ENCODE measurements at regions not wholly inside any gene's neighbourhood (a gene's known extent, or its start where the extent isn't known, plus 50 kb on each side); places are given as distances from the start of the nearest gene placed in this dataset.

DNA sequence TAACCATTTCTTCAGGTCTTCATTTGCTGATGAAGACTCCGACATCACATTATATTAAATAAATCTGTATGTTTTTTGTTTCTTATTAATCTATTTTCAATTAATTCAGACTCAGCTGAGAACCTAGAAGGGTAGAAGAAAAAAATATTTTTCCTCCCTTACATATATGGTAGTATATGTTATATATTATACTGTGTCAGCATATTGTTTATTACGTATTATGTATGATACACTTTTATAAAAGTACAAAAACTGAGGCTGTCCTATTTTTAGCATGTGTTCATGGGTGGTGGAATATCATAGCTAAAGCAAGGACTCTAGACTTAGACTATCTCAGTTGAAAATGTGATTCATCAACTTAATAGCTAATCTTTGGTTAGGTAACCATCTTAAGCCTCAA, 149.3 kb downstream of the CENPC start:
- ChIA-PET CTCF (no interaction called here), POLR2A (no interaction called here)
- intact Hi-C loops (cut with micrococcal nuclease; ENCODE audit: unreplicated experiment) = no loop called here
- ATAC-seq = no peak
- in situ Hi-C loops (cut with HindIII; ENCODE audit: low pct_unique_long_range_greater_than_20kb, low sequenced_read_pairs) = no loop called here
- no TSS peak for BruUV-seq (replicated peaks)
- no peaks in the 10 kb centered on the region for H3K4me1 ChIP-seq (ENCODE audit: control insufficient read depth, insufficient read depth, low read length)
- no peaks in the 10 kb centered on the region for H3K27me3 ChIP-seq (ENCODE audit: control insufficient read depth, insufficient read depth, low read length)
- TF ChIP-seq, protein P1, sequence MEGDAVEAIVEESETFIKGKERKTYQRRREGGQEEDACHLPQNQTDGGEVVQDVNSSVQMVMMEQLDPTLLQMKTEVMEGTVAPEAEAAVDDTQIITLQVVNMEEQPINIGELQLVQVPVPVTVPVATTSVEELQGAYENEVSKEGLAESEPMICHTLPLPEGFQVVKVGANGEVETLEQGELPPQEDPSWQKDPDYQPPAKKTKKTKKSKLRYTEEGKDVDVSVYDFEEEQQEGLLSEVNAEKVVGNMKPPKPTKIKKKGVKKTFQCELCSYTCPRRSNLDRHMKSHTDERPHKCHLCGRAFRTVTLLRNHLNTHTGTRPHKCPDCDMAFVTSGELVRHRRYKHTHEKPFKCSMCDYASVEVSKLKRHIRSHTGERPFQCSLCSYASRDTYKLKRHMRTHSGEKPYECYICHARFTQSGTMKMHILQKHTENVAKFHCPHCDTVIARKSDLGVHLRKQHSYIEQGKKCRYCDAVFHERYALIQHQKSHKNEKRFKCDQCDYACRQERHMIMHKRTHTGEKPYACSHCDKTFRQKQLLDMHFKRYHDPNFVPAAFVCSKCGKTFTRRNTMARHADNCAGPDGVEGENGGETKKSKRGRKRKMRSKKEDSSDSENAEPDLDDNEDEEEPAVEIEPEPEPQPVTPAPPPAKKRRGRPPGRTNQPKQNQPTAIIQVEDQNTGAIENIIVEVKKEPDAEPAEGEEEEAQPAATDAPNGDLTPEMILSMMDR (IDR thresholded peaks at IDR 0.05) = no peak
- TF ChIP-seq TCF7L2 (IDR thresholded peaks at IDR 0.05; ENCODE audit: low read depth, low read length) (no peak), SIN3A (IDR thresholded peaks at IDR 0.05; ENCODE audit: borderline replicate concordance, insufficient read depth, low read depth, low read length) (no peak), POLR2AphosphoS5 (IDR thresholded peaks at IDR 0.05; ENCODE audit: low read depth, low read length) (no peak), REST (IDR thresholded peaks at IDR 0.05; ENCODE audit: insufficient read depth in 1 of 2, low read depth in 2 of 2, low read length in 1 of 2) (no peak)
- H3K9me3 ChIP-seq (ENCODE audit: control insufficient read depth, insufficient read depth, low read depth, low read length) = no peaks in the 10 kb centered on the region
- no peak for DNase-seq (ENCODE audit: low read depth, low spot score)
- no peak overlapping the region for H3K27ac ChIP-seq (ENCODE audit: low read length)
- no peak overlapping the region for H3K4me3 ChIP-seq (ENCODE audit: low read depth in 2 of 2, low read length in 2 of 2)
- H3K36me3 ChIP-seq (ENCODE audit: control insufficient read depth, insufficient read depth, low read length) = no peaks in the 10 kb centered on the region

DNA sequence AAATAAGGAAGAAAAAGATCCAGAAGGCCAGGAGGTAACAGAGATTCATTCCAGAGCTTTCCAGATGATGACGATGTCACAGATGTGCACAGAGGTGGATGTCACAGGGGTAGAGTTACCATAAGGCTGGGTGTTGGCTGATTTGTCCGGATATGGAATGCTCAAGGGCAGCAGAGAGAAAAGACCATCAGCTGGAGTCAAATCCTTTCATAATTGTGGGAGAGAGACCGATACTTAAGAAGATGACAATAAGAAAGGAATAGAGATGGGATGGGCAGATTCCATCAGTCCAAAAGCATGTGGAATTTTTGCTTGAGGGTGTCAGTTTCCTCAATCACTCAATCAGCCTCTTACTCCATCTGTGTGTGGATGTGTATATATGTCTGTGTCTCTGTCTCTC, 150.4 kb downstream of the CENPC start:
- Histone ChIP-seq H3K4me3 (ENCODE audit: low read depth in 2 of 2, low read length in 2 of 2) (no peak overlapping the region), H3K27me3 (ENCODE audit: control insufficient read depth, insufficient read depth, low read length) (no peaks in the 10 kb centered on the region), H3K36me3 (ENCODE audit: control insufficient read depth, insufficient read depth, low read length) (no peaks in the 10 kb centered on the region), H3K9me3 (ENCODE audit: control insufficient read depth, insufficient read depth, low read depth, low read length) (no peaks in the 10 kb centered on the region), H3K4me1 (ENCODE audit: control insufficient read depth, insufficient read depth, low read length) (no peaks in the 10 kb centered on the region), H3K27ac (ENCODE audit: low read length) (no peak overlapping the region)
- TF ChIP-seq SIN3A (IDR thresholded peaks at IDR 0.05; ENCODE audit: borderline replicate concordance, insufficient read depth, low read depth, low read length) = no peak
- TF ChIP-seq, protein P1 (IDR thresholded peaks at IDR 0.05) = no peak
- no peak for TF ChIP-seq POLR2AphosphoS5 (IDR thresholded peaks at IDR 0.05; ENCODE audit: low read depth, low read length)
- TF ChIP-seq TCF7L2 (IDR thresholded peaks at IDR 0.05; ENCODE audit: low read depth, low read length) = no peak
- TF ChIP-seq REST (IDR thresholded peaks at IDR 0.05; ENCODE audit: insufficient read depth in 1 of 2, low read depth in 2 of 2, low read length in 1 of 2) = no peak
- POLR2A ChIA-PET = no interaction called here
- no peak for ATAC-seq
- DNase-seq (ENCODE audit: low read depth, low spot score) = no peak
- in situ Hi-C loops (cut with HindIII; ENCODE audit: low pct_unique_long_range_greater_than_20kb, low sequenced_read_pairs) = no loop called here
- BruUV-seq (replicated peaks) = no TSS peak
- CTCF ChIA-PET = no interaction called here
- intact Hi-C loops (cut with micrococcal nuclease; ENCODE audit: unreplicated experiment) = no loop called here

Measured in Panc1 (cell line).